CD1c-positive myeloid dendritic cell (primary cell): ENCODE measurements at regions not wholly inside any gene's neighbourhood (a gene's known extent, or its start where the extent isn't known, plus 50 kb on each side); places are given as distances from the start of the nearest gene placed in this dataset.
A peak's percentile ranks its signal among the peaks of the same experiment; 100 is the strongest.

ENCODE experiments used
- DNase-seq: peaks from one replicate; pipeline ENCODE4 v3.0.0-alpha.2; 2016; ENCODE audit errors: extremely low spot score

DNA sequence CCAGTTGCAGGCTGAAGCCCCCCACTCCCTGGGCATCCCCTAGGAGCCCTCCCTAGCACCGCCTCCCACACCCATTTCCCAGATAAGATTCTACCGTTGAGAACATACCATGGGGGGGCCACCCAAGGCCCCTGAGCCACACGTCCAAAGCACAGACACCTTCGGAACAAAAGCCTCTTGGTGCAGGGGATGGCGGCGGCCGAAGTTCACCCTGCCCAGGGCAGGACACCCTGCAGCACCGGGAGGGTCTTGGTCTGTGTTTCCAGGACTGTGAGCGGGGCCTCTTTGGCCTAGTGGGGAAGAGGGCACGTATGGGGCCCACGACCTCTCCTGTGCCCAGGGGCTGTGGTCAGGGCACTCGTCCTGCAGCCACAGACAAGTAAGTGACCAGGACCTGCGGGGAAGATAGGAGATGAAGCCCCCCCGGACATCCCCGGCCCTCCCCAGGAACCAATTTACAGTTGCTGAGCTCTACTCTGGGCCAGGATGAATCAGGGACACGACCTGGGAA is 154.3 kb upstream of the C14orf180 start:
- no peak for DNase-seq

GRCh38 chr14:104425763-104426646 is 153.6 kb upstream of the C14orf180 start:
- DNase-seq, result no peak

DNA sequence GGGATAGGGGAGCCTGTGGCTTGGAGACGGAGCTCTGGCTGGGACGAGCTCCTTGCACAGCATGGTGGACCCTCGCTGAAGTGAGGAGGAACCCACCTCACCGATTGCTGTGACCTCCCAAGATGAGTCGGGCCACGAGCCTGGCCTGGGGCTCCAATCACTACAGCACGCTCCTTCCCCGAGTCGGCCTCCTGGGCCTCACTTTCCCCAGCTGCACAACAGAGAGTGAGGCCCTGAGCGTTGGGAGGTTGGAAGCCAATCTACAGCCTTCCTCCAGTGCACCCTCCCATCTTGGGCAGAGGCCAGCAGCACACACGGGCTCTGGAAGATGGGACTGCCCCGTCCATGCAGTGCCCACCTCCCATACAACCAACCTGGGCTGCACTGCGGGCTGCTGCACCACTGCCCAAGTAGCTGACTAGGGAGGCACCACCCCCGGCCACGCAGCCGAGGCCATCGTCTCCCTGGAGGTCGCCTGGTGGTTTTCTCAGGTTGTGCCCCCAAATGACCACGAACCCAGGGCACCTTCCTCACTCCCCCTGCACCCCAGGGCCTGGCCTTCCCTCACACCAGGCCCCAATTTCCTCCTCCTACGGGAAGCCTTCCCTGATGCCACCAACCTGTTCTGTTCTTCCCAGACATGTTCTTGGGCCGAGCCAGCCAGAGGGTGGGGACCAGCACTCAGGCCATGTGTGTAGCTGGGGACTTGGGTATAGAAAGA is 152.3 kb upstream of the C14orf180 start:
- DNase-seq, result no peak

DNA sequence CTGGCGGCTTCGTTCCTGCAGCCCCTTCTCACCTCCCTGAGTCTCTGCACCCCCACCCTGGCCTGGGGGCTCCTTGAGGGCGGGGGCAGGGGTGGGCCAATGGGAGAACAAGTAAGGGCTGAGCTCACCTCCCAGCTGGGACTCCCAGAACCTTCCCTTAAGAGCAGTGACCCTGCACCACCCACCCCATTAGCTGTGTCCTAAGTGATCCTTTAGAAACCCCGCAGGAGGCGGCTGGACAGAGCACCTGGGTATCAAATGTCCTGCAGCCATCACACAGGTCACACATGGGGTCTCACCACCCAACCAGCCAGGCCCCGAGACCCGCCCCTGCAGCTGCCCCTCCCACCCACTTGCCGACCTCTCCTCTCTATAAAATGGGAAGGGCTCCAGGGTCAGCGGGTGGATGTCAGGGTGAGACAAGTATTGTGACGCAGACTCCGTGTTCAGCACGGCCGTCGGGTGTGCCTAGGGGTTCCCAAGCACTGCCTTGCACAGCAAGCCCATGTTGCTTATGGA is 151.2 kb upstream of the C14orf180 start:
- DNase-seq, result no peak

DNA sequence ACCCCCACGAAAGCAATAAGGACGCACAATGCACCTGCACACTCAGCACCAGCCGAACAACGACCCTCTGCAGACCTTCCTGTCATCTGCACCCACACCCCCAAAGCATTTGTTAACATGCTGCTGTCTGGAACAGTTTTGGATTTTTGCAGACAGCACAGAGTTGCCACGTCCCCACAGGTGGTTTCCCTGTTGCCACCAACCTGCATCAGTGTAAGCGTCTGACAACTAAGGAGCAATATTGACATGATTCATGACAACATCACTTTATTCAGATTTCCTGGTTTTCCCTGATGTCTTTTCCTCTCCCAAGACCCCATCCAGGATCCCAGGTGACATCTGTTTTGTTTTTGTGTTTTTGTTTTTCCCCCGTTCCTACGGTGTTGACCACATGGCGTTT is 150.7 kb upstream of the C14orf180 start:
- no peak for DNase-seq

- no peak for DNase-seq
These were observed 150.2 kb upstream of the C14orf180 start for GRCh38 chr14:104429291-104429861.

GRCh38 chr14:104431351-104431928 is 148.1 kb upstream of the C14orf180 start:
- DNase-seq, result no peak

- no peak for DNase-seq
These were observed 147.5 kb upstream of the C14orf180 start for GRCh38 chr14:104431929-104432541.

DNA sequence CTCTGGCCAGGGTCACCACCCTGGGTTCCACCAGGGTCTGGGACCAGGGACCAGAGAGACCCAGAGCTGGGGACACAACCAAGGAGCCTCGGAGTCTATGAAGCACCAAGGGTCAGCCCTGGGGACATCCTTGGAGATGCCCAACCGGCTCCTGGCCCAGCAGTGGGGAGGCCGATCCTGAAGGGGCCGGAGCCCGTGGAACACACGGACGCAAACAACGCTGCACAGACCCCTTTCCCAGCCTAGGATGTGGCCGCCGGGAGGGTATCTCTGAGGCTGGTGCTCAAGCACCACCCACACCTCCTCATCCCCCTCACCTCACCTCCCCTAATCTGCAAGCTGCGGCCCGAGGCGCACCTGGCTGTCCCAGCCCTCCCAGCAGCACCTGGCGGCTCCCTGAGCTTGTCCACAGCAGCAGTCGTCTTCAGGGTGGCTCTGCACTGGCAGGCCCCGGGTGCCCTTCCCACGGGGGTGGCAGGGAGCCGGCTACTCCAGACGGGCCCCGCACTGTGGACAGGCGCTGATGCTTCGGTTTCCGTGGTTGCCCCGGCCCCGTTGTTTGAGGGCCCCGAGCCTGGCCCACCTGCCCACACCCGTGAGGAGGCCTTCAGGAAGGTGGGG is 146.8 kb upstream of the C14orf180 start:
- no peak for DNase-seq

GRCh38 chr14:104433401-104434213 is 146.0 kb upstream of the C14orf180 start:
- DNase-seq, result no peak

DNA sequence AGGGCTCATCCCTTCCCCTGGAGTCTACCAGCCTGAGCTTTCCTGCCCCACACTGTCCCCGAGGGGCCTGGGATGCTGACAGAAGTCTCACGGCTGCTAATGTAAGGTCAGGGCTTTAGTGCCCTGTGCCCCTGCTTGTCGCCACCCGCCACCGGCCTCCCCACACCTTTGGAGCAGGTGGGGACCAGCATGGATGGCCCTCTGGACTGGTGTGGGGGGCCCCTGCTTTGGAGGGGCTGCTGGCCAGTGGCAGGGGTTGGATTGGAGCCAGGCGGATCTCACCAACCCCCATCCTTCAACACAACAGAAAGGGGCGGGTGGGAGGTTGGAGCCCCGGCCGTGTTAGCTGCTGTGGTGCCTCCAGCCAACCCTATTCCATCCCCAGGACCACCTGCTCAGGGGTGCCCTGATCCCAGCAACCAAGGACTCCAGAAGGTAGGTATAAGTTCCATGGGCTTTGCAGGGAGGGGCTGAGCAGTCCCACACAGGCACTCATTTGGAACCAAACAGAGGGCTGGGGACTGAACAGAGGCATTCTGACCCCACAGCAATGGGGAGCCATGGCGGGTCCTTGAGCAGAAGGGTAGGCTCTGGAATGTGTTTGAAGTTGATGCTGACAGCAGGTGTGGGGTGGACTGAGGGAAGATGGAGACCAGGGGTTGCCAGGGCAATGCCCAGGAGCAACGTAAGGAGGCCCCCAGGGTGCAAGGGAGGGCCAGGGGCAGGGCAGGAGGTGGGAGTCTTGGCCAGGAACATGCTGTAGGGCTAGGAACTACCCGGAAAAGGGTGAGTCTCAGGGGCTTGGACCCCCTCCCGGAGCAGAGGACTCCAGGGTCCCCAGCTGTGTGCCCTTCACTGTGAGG is 145.1 kb upstream of the C14orf180 start:
- no peak for DNase-seq

GRCh38 chr14:104435147-104436046 is 144.2 kb upstream of the C14orf180 start:
- no peak for DNase-seq

DNA sequence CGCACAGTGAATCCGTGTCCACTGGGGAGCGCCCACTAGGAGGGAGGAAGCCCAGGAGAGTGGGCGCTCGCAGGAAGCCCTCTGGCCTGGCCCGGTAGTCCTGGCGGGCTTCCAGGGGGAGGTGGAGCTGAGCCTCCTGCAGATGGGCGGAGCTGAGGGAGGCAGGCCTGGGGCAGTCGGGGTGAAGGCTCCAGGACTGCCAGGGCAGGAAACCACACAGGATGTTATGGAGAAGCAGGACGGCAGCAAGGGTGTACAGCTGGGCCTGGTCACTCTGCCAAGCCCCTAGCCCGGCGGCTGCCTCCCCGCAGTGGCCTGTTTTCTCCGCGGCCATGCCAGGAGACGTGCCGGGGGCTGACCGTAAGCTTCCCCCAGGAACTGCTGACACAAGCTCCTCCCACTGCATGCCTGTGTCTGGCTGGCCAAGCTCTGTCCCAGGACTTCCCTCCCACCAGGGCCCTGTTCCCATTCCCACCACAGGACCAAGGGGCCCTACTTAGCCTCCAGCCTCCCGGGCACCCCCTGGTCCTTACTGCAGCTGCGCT is 143.4 kb upstream of the C14orf180 start:
- DNase-seq, result peak; percentile 21

DNA sequence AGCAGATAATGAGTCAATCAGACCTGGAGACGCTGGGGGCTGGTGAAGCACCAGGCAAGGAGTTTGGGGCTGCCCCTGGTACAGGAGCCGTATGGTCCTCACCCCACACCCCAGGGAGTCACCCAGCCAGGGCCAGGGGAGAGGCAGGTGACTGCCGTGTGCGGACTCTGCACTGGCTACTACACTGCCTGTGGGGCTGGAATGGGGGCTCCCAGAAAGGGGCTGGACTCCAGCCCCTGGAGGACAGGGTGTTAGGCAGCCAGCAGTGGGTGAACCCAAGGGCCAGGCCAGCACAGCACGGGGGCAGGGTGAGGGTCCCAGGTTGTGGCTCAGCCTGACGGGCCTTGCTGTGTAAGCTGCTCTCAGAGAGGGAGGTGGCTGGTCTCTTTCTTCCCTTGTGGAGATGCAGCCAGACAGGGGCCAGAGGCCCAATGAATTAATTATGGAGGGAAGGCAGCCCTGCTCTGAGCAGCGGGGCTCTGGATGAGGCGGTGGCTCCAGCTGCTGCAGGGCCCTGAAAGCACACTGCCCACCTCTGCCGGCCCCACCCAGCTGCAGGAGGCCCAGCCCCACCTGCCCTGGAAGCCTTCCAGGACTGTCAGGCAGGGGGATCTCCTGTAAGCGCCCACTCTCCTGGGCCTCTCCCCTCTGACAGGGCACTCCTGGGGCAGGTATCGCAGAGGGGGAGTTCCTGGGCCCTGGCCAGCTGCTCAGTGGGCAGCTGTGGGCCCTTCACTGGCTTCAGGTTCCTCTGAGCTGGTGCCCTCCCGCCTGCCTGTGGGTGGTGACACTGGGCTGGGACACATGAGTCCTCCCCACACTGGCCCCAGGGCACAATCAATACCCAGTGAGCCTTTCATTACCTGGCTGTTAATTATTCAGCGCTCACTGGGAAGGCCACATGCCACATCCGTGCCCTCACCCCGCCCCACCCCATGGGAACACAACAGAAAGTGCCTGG is 142.5 kb upstream of the C14orf180 start:
- no peak for DNase-seq

- DNase-seq, result no peak
These were observed 141.9 kb upstream of the C14orf180 start for GRCh38 chr14:104437703-104438102.

DNA sequence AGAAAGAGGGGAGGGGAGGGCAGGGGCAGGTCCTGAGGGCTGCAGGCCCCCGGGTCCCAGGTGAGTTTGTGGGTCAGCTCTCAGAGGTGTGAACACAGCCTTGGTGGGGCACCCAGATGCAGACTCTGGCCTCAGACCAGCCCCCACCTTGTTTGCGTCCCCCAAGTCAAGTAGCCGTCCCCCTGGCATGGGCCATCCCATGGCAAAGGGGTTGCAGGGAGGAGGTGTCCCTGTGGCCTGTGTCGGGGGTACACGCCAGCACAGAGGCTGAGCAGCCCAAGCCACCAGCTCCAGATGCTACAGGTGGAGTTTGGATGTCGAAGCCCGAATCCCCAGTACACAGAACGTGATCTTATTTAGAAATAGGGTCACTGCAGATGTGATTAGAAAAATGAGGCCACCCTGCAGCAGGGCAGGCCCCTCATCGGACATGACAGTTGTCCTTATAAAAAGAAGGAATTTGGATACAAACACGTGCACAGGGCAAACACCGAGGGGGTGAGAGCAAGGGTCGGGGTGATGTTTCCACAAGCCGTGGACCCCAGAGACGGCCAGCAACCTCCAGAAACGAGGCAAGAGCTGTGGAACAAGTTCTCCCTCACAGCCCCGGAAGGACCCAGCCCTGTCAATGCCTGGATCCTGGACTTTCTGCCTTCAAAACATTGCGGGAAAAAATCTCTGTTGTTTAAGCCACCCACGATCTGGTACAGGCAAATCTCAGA is 141.2 kb upstream of the C14orf180 start:
- DNase-seq, result no peak
